NCI-H510A (cell line): ENCODE measurements at regions not wholly inside any gene's neighbourhood (a gene's known extent, or its start where the extent isn't known, plus 50 kb on each side); places are given as distances from the start of the nearest gene placed in this dataset.

Experiments used
- DNase-seq: peaks from one replicate; lab custom pipeline; 2025; lab: John Stamatoyannopoulos, UW

GRCh38 chr4:20403290-20403689, 151.6 kb downstream of the SLIT2 start:
- DNase-seq, result no peak

- DNase-seq, result no peak
These were observed 152.1 kb downstream of the SLIT2 start for GRCh38 chr4:20403846-20404245.

- DNase-seq, result no peak
These were observed 156.9 kb downstream of the SLIT2 start for GRCh38 chr4:20408611-20409010.

- no peak for DNase-seq
These were observed 160.4 kb downstream of the SLIT2 start for GRCh38 chr4:20412072-20412471.

- no peak for DNase-seq
These were observed 165.1 kb downstream of the SLIT2 start for GRCh38 chr4:20416800-20417199.

- DNase-seq, result no peak
These were observed 167.3 kb downstream of the SLIT2 start for GRCh38 chr4:20418861-20419451.

GRCh38 chr4:20420916-20421602, 169.4 kb downstream of the SLIT2 start:
- DNase-seq, result no peak

- no peak for DNase-seq
These were observed 169.9 kb downstream of the SLIT2 start for GRCh38 chr4:20421603-20421985.

GRCh38 chr4:20422398-20422797, 170.7 kb downstream of the SLIT2 start:
- no peak for DNase-seq

GRCh38 chr4:20423420-20423819, 171.7 kb downstream of the SLIT2 start:
- DNase-seq, result no peak

GRCh38 chr4:20426028-20426427, 174.3 kb downstream of the SLIT2 start:
- DNase-seq, result no peak

- no peak for DNase-seq
These were observed 176.9 kb downstream of the SLIT2 start for GRCh38 chr4:20428436-20429160.

- no peak for DNase-seq
These were observed 178.7 kb downstream of the SLIT2 start for GRCh38 chr4:20430259-20430941.

- no peak for DNase-seq
These were observed 179.8 kb downstream of the SLIT2 start for GRCh38 chr4:20431543-20431951.

- no peak for DNase-seq
These were observed 180.4 kb downstream of the SLIT2 start for GRCh38 chr4:20432088-20432487.

- no peak for DNase-seq
These were observed 181.5 kb downstream of the SLIT2 start for GRCh38 chr4:20433097-20433705.

GRCh38 chr4:20440170-20440569, 188.5 kb downstream of the SLIT2 start:
- no peak for DNase-seq

- no peak for DNase-seq
These were observed 191.5 kb downstream of the SLIT2 start for GRCh38 chr4:20443015-20443805.

GRCh38 chr4:20444599-20445337, 193.1 kb downstream of the SLIT2 start:
- DNase-seq, result no peak

GRCh38 chr4:20445933-20446723, 194.4 kb downstream of the SLIT2 start:
- no peak for DNase-seq
